Activated T-cell treated with anti-CD3 and anti-CD28 coated beads, Interleukin-2, amount 50 U/mL, for 48 hours (primary cell): ENCODE measurements at regions not wholly inside any gene's neighbourhood (a gene's known extent, or its start where the extent isn't known, plus 50 kb on each side); places are given as distances from the start of the nearest gene placed in this dataset.

Experiments
- DNase-seq, 2 experiments: peaks; one replicate each; pipeline ENCODE4 v3.0.0-alpha.2; 2020

DNA sequence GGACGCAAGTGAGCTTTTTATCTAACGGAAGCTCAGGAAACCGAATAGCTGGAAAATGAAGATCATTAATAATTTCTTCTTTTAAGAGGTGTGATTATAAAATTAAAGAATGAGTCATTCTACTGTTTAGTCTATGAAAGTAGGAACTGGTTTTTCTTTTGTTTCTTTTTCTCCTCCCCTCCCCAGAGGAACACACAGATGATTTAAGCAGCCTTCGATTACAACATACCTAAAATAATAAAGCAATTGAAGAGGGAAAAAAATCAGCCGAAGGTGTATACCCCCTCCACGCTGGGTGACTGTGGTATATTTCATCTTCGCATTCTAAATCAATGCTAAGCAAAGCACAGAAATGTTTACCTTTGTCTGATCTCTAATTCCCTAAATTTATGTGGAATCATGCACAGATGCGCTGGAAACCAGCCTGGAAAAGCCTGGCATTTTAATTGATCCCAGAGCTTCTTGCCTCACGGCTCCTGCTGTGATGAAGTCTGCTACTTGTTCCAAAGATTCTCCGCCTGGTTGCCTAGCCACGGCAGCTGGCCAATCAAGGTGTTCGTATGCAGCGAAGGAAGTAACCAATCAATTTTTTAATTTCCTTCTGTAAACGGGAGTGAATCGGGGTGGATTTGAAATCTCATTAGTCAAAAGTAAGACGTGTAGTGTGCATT, 133.9 kb downstream of the FANCF start:
- DNase-seq = no peak

DNA sequence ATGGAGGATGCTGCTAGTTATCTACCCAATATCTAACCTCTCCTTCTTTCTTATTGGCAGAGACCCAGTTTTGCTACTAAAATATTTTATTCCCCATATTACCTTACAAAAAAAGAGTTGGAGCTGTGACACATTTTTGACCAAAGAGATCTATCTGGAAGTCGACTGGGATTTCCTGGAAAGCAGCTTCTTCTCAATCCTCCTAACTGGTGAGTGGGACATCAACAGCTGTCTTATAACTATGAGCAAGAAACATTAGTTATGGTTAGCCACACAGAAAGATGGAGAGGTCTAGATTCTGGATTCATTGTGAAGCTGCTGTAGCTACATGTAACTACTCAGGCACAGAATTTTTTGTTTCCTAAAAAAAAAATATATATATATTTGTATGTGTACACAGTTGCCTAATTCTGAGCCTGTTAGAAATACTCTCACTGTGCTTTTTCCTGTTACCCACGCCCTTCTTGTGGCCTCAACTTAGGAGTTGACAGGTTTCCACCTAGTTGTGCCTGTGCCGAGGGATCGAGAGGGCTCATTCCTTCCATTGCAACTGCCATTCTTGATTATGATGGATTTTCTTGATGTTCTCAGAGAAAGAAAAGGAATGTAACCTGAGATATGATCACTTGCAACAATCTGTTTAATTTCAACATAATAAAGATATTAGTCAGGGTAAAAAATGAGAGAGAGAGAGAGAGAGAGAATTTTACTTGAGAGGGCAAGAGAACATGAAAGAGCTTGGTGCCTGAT, 142.0 kb downstream of the SLC17A6 start:
- DNase-seq = no peak

DNA sequence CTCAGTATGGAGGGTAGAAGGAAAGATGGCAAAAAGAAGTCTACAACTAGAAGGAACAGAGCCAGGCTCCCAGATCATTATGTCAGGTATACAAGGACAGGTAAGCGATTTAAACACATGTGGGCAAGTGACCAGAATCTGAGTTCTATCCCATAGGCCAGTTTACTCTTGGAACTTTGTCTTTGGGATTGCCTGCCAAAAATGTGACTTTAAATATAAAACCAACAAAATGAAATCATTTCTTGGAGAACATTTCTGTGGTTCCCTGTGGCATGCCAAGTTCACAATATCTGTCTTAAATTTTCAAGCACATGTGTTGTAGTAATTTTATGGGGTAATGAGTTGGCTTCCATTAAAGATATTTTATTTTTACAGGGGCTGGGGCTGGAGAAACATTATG, 141.0 kb downstream of the SLC17A6 start:
- DNase-seq = no peak

DNA sequence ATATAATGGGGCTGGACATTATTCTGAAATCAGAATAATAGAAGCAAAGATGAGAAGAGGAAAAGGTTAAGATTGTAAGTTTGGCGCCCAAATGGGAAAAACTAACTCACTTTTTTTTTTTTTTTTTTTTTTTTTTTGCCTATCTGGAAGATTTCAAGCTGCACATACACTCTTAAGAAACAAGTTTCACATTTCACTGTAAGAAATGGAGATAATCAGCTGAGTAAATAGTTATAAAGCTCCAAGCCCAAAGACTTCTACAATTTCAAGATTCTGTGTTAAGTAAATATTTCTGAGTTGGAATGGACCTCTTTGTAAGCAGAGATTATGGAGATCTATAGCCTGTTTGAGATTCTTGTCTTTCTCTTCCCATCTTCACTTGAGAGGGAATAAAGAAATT, 140.0 kb downstream of the SLC17A6 start:
- DNase-seq = no peak

DNA sequence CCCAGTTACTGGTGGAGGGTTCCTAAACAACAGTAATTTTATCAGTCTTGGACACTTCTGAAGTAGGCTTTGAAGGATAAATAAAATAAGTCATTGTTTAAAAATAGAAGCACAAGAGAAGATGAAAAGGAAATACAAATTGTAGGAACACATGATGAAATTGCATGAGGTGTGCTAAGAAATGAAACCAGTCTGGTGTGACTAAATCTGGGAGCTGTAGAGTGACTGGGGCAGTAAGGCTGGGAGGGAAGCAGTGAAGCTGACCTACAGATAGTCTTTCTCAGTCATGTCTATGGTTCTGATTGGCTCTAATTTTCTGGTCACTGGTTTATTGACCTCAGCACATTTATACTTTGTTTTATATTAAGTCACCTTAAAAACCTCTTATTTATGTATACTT, 139.1 kb downstream of the SLC17A6 start:
- no peak for DNase-seq

DNA sequence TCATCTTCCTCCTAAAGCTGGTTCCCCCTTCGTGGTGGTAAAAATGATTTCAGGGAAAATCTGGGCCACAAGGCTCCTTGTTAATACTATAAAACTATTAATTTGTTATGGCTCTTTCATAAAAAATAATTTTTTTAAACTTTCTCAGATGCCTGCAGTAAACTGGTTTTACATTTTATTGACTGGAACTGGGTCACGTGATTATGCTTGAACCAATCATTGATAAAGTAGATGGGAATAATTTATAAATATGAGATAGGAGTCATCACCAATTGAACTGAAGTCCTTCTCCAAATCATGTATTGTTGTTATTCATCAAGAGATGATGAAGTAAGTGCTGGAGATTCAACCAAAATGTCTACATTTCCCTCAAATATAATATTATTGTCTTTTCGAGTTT, 138.4 kb downstream of the SLC17A6 start:
- DNase-seq = no peak

DNA sequence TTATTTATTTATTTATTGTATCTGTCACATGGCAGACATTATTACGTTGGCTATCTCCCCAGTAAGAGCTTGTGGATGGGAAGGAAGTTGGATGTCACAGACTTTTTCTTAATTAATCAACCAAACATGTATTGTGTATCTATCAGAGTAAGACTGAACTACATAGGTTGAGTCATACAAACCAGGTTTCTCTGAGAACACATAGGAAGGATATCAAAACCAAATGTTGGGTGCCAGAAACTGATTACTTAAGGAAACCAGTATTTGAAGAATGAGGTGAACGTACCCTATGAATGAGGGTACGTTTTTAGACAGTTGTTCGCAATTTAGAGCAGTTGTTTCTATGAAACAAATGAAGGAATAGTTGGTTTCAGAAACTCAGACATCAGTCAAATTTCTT, 136.4 kb downstream of the SLC17A6 start:
- no peak for DNase-seq

DNA sequence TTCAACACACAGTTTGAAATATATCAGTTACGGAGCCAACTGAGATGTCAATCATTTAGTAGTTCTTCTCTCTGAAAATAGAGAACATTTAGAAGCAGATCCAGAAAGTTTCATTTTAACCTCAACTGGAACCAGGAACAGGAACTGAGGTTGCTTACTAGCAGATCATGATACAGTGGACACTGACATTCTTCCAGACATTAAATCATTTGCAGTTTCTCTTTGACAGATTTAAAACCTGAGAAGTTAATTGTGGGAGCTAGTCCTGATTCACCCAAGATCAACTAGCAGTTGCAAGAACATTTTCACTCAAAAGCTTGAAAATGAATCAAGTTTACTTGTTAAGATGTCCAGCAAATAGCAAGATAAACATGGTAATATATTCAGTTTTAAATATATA, 135.4 kb downstream of the SLC17A6 start:
- no peak for DNase-seq

DNA sequence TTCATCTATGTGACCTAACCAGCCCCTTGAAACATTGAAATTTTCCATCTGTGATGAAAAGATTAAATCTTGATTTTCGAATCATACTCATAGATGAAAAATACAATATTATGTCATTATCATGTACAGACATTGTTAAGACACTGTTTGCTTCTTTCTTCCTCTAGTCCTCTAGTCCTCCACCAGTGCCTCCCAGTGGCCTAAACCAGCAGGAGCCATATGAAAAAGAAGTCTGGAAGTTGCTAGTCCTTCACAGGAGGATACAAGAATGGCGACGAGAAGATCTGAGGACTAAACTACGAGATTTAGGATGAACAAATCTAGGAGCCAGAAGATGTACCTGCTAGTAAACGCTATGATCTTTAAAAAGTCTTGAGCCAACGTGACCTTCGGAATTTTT, 134.1 kb downstream of the SLC17A6 start:
- no peak for DNase-seq

DNA sequence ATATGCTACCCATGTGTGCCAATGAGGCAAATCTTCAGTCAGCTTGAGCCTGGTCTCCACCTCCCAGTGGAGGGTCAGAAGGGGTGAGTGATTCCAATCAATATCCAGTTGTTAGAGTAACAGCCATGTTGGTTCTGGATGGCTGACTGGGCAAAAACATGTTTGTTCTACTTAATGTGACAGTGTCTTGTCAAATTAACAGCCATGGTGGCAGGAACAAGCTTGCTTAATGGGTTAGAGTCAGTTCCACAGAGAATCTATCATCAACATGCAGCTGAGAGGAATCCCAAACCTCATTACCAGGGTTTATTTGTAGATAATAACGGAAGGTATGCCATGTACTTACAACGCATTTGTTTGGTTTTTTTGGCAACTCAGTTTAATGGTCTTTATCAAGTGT, 133.2 kb downstream of the SLC17A6 start:
- no peak for DNase-seq

DNA sequence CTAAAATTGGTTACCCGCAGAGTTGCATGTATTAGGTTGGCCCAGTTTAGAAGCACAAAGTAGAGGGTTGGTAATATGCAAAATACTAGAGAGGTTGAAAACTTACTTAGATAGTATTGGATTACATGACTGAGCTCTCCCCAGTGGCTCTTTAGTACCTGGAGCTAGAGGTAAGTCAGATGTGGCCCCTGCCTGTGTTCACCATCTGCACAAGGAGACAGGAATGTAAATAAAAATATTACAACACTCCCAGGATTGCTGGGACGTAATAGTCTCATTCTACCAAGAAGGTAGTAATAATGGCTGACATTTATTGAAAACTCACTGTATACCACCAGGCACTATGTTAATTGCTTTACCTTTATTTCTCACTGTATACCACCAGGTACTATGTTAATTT, 129.6 kb downstream of the SLC17A6 start:
- DNase-seq = no peak

DNA sequence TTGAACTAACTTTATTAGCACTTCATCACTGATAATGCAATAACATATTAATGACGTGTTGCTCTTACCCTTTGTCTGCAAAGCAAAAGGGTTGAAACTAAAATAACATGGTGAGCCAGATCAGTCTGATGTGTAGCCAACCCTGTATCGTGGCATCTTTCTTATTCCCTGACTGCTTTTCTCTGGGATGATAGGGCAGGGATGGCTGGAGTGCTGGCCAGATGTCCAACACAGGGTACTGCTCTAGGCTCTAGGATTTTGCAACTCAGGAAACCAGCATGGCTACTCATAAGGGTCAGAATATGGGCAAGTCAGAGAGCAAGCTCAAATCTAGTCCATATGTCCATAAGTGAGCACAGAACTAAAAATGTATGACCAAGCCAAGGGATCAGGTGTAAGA, 129.1 kb downstream of the SLC17A6 start:
- no peak for DNase-seq

DNA sequence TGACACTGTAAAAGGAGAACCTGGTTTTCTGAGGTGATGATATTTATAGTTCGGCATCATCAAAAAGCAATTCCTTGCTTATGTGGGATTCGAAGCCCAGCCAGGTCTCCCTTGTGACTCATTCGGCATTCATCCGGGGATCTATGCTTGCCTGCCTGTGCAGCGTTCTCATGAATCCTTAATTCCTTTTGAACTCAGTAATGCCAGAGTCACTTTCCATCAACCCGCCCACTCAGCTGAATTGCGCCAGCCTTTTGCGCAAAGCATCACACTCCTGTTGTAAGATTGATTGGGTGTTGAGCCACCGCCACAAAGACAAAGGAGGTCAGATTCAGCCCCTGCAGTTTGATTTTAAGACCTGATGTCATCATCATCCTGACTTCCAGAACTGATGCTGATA, 128.6 kb downstream of the SLC17A6 start:
- no peak for DNase-seq

DNA sequence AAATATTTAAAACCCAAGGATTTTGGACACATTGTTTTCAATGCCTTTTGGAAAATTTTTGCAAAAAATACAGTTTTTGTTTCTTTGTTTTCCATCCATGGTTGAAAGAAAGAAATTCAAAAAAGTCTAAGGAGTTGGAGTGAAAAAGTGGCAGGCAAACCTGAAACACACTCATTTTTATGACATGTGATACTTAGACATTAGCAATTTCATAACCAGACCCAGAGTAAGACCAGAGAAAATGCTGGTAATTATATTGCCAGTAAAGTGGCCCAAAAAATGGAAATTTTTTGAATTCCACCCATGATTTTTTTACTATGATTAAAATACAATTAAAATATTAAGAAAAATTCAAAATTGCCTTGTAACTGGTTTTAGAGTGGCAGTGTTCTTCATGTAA, 128.2 kb downstream of the SLC17A6 start:
- no peak for DNase-seq

DNA sequence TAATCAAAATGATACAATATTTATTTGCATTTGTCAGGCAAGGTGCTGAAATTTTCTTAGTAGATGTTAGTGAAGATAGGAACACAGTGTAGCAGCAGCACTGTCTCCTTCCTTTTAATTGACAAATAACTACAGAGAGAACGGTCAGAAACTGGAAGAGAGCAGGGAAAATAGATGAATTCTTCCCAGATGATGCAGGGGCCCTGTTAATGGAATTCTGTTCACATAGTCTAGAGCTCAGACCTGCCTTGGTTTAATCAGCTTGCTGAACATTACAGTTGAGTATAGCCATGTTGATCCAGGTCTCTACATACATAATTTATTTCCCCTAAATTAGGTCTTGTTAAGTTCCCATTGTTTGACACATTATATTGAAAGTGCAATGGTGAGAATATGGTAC, 127.4 kb downstream of the SLC17A6 start:
- DNase-seq = no peak

DNA sequence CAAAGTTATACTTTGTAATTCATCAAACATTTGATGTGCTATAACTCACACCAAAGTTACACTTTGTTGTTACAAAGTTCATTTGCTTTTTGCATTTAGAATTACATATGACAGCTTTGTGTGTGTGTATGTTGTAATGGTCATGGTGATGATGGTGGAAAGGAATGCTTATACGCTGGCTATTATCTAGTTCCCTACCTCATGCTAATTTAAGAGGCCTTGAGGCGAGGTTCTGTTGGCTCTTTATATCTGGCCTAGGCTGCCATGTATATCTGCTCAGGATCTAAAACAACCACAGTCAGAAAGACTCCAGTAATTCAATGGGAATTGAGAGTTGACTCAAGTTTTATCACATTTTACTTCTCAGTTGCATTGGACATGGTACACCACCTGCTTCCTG, 123.4 kb downstream of the SLC17A6 start:
- DNase-seq = no peak

DNA sequence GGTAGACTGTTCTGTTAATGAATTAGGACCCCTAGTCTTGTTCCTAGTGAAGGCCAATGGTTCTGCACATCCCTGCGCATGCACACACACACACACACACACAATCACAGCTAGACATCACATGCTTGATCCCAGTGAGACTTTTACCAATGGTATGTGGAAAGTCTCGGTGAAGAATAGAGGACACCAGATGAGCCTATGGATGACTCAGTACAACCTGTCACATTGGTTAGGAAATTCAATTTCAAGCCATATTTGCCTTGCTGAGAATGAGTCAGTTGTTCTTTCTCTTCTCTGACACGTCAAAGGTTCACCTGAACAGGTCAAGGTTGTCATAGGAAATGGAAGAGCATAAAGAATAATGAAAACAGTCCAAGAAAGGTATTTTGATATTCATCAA, 122.0 kb downstream of the SLC17A6 start:
- no peak for DNase-seq

DNA sequence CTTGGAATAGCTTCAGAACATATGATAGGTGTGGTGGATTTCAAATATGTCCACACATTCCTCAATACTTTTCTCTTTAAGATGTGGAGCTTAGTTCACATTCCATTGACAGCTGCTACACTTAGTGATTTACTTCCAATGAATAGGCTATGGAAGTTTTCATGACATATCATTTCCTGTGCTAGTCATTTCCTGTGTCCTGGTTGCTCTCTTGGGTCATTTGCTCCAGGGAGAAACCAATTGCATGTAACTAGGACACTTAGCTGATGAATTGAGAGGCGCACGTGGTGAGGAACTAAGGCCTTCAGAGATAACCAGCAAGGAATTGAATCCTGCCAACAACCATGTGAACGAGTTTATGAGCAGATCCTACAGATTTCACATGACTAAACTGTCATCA, 120.9 kb downstream of the SLC17A6 start:
- no peak for DNase-seq

DNA sequence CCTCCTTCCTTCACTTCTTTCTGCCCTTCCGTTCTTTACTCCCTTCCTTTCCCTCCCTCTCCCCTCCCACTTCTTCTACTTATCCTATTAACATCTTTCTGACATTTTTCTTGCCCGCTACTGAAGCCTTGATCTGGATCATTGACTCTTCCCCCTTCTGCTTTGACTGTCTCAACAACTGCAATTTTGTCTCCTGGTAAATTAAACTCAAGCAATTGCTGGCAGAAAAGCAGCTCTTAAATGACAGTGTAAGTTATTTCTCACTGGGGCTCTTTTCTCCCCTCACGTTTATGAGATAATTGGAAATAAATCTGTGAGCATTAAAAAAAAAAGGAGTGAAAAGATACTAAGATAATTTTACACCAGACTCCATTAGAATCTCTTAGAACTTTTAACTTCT, 120.0 kb downstream of the SLC17A6 start:
- DNase-seq = no peak

DNA sequence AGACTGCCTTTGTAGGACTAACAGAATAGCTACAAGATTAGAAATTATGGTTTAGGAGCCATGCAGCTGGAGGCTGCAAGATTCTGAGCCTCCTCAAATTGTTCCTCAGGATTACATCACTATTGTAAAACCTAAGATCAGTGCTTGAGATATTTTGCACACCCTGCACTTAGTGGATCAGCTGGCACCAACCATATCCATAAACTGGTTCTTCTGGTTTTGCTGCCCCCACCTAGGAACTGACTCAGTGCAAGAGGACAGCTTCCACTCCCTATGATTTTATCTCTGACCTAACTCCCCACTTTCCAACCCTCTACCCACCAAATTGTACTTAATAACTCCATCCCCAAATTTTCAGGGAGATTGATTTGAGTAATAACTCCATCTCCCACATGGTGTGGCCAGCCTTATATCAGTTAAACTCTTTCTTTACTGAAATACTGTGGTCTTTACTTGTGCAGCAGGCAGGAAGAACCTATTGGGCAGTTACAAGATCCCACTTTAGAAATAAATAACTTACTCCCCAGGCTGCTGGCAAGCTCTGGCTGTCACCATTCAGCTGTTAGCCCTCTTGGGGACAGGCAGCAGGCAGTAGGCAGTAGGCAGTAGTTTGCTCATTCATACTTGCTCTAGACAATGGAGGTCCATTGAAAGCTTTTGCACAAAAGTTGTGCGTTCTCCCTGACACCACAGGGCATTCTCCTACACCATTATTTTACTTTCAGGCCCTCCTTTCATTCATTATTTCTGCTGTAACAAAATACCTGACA, 119.0 kb downstream of the SLC17A6 start:
- DNase-seq = no peak

DNA sequence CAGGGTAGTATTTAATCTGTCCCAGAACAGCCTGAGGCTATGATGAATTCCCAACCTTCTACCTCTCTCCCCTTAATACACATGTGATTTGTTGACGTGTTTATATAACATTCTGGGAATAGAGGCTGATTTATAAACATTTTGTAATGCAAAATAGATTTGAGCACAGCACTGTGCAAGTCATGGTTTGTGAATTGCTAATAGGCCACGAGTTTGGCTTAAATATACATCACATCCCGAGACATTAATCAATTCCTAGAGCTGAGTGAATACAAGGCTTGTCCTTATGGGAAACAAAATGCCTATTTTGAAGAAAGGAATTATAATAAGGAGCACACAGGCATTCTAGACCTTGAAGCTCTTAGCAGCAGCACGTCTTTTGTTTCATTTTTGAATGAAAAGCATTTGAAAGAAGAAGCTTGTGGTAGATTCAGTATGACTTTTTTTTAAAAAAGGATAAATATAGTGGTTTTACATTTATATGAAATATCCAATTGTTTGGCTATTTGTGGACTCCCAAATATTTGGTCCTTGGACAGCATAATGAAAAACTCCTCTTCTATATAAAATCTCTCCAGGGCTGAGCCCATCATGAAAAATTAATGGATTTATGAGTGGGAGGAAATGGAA, 116.4 kb downstream of the SLC17A6 start:
- DNase-seq = no peak

DNA sequence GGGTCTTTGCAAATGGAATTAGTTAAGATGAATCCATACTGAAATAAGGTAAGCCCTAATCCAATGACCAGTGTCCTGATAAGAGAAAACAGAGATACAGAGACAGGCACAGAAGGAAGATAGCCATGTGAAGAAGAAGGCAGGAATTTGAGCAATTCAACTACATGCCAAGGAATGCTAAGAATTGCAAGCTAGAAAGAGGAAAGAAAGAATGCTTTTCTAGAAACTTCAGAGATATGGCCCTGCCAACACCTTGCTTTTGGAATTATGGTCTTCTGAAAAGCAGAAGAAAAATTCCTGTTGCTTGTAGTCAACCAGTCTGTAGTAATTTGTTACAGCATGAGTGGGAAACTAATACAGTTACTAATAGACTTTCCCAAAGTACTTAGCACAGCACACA, 111.3 kb downstream of the SLC17A6 start:
- DNase-seq = no peak

DNA sequence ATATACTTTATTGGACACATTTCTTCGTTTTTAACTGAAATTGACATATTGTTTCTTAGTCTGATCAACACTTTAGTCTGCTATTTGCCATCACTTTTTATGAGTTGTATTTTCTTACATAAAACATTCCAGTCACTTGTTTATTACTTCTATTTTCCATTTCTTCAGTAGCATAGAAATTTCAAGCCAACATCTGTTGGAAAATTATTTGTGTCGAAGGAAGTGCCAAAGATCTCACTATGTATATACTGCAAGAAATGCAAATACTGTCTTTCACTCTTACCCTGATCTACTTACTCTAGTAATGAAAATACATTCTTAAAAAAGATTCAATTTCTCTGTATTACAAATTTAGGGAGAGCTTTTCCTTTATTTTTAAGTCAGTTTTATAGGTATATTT, 105.9 kb downstream of the SLC17A6 start:
- DNase-seq = no peak

DNA sequence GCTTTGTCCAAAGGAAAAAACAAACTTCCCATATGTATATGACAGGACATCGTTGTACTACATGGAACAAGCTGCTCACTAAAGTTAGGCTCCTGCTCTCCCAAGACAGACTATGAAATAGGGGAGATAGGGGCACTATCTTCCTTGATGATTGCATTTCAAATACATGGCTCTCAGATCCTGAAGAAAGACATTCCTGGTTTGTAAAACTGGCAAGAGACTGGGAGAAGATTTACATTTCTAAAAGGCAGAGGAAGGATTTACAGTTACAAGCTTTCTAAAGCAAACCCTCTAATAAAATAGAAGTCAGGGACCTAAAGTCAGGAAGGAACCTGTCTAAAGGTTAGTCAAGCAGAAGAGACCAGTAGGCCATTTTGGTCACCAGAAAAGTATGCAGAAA, 103.7 kb downstream of the SLC17A6 start:
- no peak for DNase-seq
